Gastrocnemius medialis (tissue), 4 donors: ENCODE measurements at regions not wholly inside any gene's neighbourhood (a gene's known extent, or its start where the extent isn't known, plus 50 kb on each side); places are given as distances from the start of the nearest gene placed in this dataset.

ENCODE experiments used
- CTCF ChIP-seq, 5 experiments: fragments of 450-650 bp in 3 of 5; fragments of 200-600 bp in 2 of 5; sonication (generic) in 2 of 5; IDR thresholded peaks in 4 of 5; conservative IDR thresholded peaks in 1 of 5; 1 replicate in 4 of 5; 2 replicates in 1 of 5; pipeline ENCODE4 v1.5.1; 2016 to 2019; ENCODE audit warnings: antibody characterized with exemption in 5 of 5, mild to moderate bottlenecking in 3 of 5, moderate library complexity in 3 of 5
- POLR2A ChIP-seq, 2 donors: fragments of 450-650 bp; IDR thresholded peaks; one replicate each; pipeline ENCODE4 v1.6.1; 2017; ENCODE audit warnings: antibody characterized with exemption in 2 of 2, mild to moderate bottlenecking in 2 of 2, moderate library complexity in 2 of 2

- TF ChIP-seq CTCF (IDR thresholded peaks at IDR 0.05 in 4 of 5, conservative IDR thresholded peaks at IDR 0.05 in 1 of 5), result no peak
- TF ChIP-seq POLR2A (IDR thresholded peaks at IDR 0.05), result no peak
These were observed 1140.8 kb upstream of the CELF4 start for GRCh38 chr18:38706373-38706772.
